ENCODE measurements at regions not wholly inside any gene's neighbourhood (a gene's known extent, or its start where the extent isn't known, plus 50 kb on each side); places are given as distances from the start of the nearest gene placed in this dataset.

GRCh38 chr15:39330061-39330460 lies 250.8 kb upstream of the THBS1 start:
- no peak for DNase-seq

- DNase-seq = no peak
Observed at GRCh38 chr15:39331584-39331983, 249.3 kb upstream of the THBS1 start.

DNA sequence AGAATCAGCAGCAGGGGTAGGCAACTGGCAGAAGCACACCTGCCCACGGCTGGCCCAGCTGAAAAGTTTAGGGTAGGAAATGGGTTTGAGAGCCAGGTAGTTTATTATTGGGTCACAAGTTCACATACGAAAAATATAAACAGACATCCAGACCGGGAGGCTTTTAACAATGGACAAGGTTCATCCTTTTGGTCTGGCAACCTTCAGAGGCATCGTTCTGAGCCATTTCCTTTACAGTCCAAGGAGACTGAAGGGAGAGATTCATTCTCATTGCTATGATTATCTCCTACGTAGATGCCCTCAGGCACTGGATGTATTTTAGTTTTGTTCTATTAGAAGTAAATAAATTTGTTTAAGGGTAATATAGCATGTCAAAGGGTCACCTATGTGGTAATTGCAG lies 248.0 kb upstream of the THBS1 start:
- DNase-seq = no peak

GRCh38 chr15:39333393-39333792 lies 247.5 kb upstream of the THBS1 start:
- DNase-seq = no peak

GRCh38 chr15:39333896-39334295 lies 247.0 kb upstream of the THBS1 start:
- no peak for DNase-seq

GRCh38 chr15:39336926-39337325 lies 244.0 kb upstream of the THBS1 start:
- DNase-seq = no peak

GRCh38 chr15:39338251-39338650 lies 242.6 kb upstream of the THBS1 start:
- DNase-seq = no peak

GRCh38 chr15:39340903-39341645 lies 239.8 kb upstream of the THBS1 start:
- no peak for DNase-seq

DNA sequence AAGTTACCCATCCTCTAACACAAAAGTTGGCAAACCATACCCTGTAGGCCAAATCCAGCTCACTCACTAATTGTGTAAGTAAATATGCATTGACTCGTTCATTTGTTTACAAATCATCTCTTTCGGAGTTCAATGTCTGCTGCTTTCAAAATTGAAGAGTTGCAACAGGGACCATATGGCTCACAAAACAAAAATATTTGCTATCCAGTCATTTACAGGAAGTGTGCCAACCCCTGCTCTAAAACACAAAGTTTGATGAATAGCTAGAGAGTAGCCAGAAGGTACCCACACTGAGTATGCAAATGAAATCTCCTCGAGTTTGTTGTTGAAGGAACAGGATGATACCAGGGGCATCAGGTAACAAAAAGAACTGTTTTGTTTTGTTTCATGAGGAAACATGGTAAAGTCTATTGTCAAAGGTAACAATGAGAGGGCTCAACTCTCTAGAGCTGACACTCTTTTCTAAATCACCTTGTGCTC lies 236.2 kb upstream of the THBS1 start:
- peak; percentile 20 for DNase-seq

GRCh38 chr15:39345176-39345575 lies 235.7 kb upstream of the THBS1 start:
- DNase-seq = no peak

- DNase-seq = no peak
Observed at GRCh38 chr15:39347453-39347852, 233.4 kb upstream of the THBS1 start.

DNA sequence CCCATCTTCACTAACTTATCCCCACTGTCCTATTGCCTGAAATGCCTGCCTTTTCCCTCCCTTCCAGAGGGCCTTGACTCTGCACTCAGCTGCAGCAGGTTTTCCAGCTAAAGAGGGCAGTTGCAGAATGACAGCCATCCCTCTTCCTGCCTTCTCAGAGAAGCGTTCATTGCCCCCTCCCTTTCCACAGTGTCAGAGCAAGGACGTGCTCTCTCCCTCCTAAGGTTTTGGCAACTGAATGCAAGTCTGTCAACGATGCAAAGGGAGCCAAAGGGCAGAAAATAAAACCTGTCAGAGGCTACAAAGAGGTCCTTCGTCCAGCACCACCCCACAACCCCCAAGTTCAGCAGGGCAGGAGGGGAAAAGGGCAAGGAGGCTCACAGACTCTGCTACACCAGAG lies 230.1 kb upstream of the THBS1 start:
- DNase-seq = no peak

- no peak for DNase-seq
Observed at GRCh38 chr15:39354189-39354588, 226.7 kb upstream of the THBS1 start.

DNA sequence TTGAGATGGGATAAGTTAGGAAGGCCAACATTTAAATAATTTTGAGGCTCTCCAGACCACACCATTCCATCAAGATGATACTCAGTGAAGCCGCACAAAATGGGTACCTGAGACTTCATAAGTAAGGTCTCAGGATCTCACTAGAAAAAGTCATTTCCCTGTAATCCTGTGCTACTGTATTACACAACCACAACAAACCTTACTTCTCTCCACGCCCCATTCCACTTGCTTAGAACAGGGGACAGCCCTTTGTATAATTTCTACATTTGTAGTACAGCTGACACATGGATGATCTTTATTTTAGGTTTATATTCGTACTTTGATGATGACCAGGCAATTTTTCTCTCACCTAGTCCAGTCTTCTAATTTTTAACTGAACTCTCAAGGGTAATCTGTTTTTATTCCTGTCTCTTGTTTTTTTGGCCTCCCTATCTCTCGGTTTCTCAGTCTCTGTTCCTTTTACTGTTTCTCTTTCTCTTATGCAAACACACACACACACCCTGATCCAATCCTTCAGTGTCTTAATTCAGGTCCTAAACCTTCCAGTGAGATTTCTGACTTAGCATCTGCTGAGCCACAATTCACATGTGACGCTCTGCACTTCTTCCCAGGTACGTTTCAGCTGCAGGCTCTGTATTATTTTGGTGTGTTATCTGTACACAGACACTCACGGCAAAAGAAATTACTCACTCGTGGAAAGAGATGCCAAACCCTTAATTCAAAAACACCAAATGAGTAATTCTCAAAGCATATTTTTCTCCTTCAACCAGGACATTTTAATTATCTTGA lies 223.2 kb upstream of the THBS1 start:
- DNase-seq = no peak

DNA sequence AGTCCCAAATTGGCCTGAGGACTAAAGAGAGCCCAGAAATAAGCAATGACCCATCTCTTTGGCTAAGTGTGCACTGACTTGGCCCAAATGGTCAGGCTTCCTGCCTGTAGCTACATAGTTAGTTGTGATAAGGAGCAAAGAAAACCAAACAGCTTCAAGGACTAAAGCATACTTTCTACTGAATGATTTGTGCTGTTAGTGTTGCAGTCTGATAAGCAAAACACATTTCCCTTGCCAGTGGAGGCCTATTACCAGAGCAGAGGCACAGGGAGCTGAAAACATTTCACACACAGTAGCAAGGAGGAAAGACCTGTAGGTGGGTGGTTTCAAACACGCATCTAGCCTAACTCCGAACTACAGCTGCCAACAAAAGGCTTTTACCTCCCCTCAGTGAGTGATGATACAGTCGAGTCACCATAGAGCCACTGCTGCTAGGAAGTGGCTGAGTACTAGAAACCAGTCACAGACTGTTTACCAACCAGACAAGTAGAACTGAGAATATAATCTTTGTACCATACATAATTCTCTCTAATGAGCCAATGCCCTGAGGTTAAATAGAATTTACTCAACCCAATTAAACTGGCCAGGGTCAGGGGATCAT lies 222.3 kb upstream of the THBS1 start:
- no peak for DNase-seq

- no peak for DNase-seq
Observed at GRCh38 chr15:39359771-39360170, 221.1 kb upstream of the THBS1 start.

- DNase-seq = no peak
Observed at GRCh38 chr15:39360452-39360851, 220.4 kb upstream of the THBS1 start.

GRCh38 chr15:39361497-39361896 lies 219.4 kb upstream of the THBS1 start:
- no peak for DNase-seq

GRCh38 chr15:39362821-39363561 lies 217.9 kb upstream of the THBS1 start:
- peak; percentile 2 for DNase-seq

- DNase-seq = no peak
Observed at GRCh38 chr15:39363761-39364586, 216.9 kb upstream of the THBS1 start.

- DNase-seq = no peak
Observed at GRCh38 chr15:39364721-39365120, 216.2 kb upstream of the THBS1 start.

GRCh38 chr15:39365161-39365560 lies 215.7 kb upstream of the THBS1 start:
- no peak for DNase-seq

All from NCI-H1694 treated with DMSO at 0.1 percent for 48 hours (cell line).